ENCODE measurements at regions not wholly inside any gene's neighbourhood (a gene's known extent, or its start where the extent isn't known, plus 50 kb on each side); places are given as distances from the start of the nearest gene placed in this dataset.

DNA sequence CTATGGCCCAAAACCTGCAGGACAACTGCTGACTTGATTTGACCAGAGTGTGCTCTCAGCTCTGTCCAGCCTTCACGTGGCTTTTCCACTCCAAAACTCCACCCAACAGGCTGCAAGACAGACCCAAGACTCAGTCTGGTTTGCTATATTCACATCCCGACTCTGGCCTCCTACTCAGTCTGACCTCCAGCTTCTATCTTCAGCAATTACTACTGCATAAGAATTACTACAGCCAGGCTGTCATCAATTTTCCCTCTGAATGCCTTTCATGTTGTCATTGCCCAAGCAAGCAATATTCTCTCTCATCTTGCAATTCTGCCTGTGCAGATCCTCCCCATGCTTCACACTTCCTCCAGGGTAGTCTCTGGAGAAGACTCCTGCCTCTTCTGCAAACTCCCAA is 53.6 kb upstream of the GYPC start:
- Histone ChIP-seq H3K36me3 (no peaks in the 10 kb centered on the region), H3K4me3 (no peak overlapping the region), H3K27me3 (no peaks in the 10 kb centered on the region), H3K27ac (no peak overlapping the region), H3K4me1 (no peaks in the 10 kb centered on the region), H3K9me3 (peaks cover 0 to 20% (median 3%) of the 10 kb centered on the region in 4 donors)
- TF ChIP-seq, protein P1, sequence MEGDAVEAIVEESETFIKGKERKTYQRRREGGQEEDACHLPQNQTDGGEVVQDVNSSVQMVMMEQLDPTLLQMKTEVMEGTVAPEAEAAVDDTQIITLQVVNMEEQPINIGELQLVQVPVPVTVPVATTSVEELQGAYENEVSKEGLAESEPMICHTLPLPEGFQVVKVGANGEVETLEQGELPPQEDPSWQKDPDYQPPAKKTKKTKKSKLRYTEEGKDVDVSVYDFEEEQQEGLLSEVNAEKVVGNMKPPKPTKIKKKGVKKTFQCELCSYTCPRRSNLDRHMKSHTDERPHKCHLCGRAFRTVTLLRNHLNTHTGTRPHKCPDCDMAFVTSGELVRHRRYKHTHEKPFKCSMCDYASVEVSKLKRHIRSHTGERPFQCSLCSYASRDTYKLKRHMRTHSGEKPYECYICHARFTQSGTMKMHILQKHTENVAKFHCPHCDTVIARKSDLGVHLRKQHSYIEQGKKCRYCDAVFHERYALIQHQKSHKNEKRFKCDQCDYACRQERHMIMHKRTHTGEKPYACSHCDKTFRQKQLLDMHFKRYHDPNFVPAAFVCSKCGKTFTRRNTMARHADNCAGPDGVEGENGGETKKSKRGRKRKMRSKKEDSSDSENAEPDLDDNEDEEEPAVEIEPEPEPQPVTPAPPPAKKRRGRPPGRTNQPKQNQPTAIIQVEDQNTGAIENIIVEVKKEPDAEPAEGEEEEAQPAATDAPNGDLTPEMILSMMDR (IDR thresholded peaks at IDR 0.05) = no peak
- TF ChIP-seq EP300 (IDR thresholded peaks at IDR 0.05) = no peak
- no peak for TF ChIP-seq POLR2AphosphoS5 (IDR thresholded peaks at IDR 0.05)
- TF ChIP-seq POLR2A (IDR thresholded peaks at IDR 0.05) = no peak
- WGBS, 2 donors = 62 to 73% methylated on average over 2 of the region's 2 CpGs
- no peak for ATAC-seq (ENCODE audit: low FRiP score in 2 of 2)
- no peak for DNase-seq

Small RNAs in the stretch of these regions (small RNA-seq; reads per million reads assigned to genes)
- gene AC097499.1 (0 reads per million in 4 donors), gene RNU6-259P (0 reads per million in 4 donors)
